ENCODE measurements at regions not wholly inside any gene's neighbourhood (a gene's known extent, or its start where the extent isn't known, plus 50 kb on each side); places are given as distances from the start of the nearest gene placed in this dataset.
A peak's percentile ranks its signal among the peaks of the same experiment; 100 is the strongest.

- TF ChIP-seq TAF1 (IDR thresholded peaks at IDR 0.05; ENCODE audit: low read depth): no peak
- TF ChIP-seq CREB1 (IDR thresholded peaks at IDR 0.05; ENCODE audit: low read depth): no peak
- TF ChIP-seq FOXM1 (IDR thresholded peaks at IDR 0.05; ENCODE audit: borderline replicate concordance, low read depth): no peak
- no peak for TF ChIP-seq REST (IDR thresholded peaks at IDR 0.05; ENCODE audit: low read depth)
- no peak for TF ChIP-seq ZBTB7A (IDR thresholded peaks at IDR 0.05; ENCODE audit: low read depth)
- no peak for TF ChIP-seq EGR1 (IDR thresholded peaks at IDR 0.05)
- TF ChIP-seq TCF12 (IDR thresholded peaks at IDR 0.05; ENCODE audit: low read depth): no peak
- TF ChIP-seq NFIC (IDR thresholded peaks at IDR 0.05): no peak
- TF ChIP-seq CEBPB (IDR thresholded peaks at IDR 0.05): no peak
- TF ChIP-seq MAX (IDR thresholded peaks at IDR 0.05): no peak
- TF ChIP-seq USF1 (IDR thresholded peaks at IDR 0.05): no peak
- no peak for TF ChIP-seq EP300 (IDR thresholded peaks at IDR 0.05; ENCODE audit: borderline replicate concordance)
- no peak for TF ChIP-seq YY1 (IDR thresholded peaks at IDR 0.05; ENCODE audit: low read depth)
- TF ChIP-seq TEAD4 (IDR thresholded peaks at IDR 0.05): no peak
- no peak for TF ChIP-seq RAD21 (IDR thresholded peaks at IDR 0.05; ENCODE audit: low read depth)
Observed at GRCh38 chr12:88969127-88969526, 383.2 kb downstream of the DUSP6 start.

- TF ChIP-seq MAX (IDR thresholded peaks at IDR 0.05) (no peak), TAF1 (IDR thresholded peaks at IDR 0.05; ENCODE audit: low read depth) (no peak), NFIC (IDR thresholded peaks at IDR 0.05) (no peak), TCF12 (IDR thresholded peaks at IDR 0.05; ENCODE audit: low read depth) (no peak), TEAD4 (IDR thresholded peaks at IDR 0.05) (no peak), USF1 (IDR thresholded peaks at IDR 0.05) (no peak), EP300 (IDR thresholded peaks at IDR 0.05; ENCODE audit: borderline replicate concordance) (no peak), FOXM1 (IDR thresholded peaks at IDR 0.05; ENCODE audit: borderline replicate concordance, low read depth) (no peak), YY1 (IDR thresholded peaks at IDR 0.05; ENCODE audit: low read depth) (no peak), CEBPB (IDR thresholded peaks at IDR 0.05) (no peak), RAD21 (IDR thresholded peaks at IDR 0.05; ENCODE audit: low read depth) (no peak), CREB1 (IDR thresholded peaks at IDR 0.05; ENCODE audit: low read depth) (no peak)
Observed at GRCh38 chr12:88960213-88960878, 380.1 kb upstream of the KITLG start.

GRCh38 chr12:88958946-88959345 lies 378.7 kb upstream of the KITLG start:
- TF ChIP-seq NFIC (IDR thresholded peaks at IDR 0.05) (no peak), CREB1 (IDR thresholded peaks at IDR 0.05; ENCODE audit: low read depth) (no peak), RAD21 (IDR thresholded peaks at IDR 0.05; ENCODE audit: low read depth) (no peak)

GRCh38 chr12:88958153-88958552 lies 377.9 kb upstream of the KITLG start:
- TF ChIP-seq USF1 (IDR thresholded peaks at IDR 0.05) (no peak), NFIC (IDR thresholded peaks at IDR 0.05) (no peak), REST (IDR thresholded peaks at IDR 0.05; ENCODE audit: low read depth) (no peak), FOXM1 (IDR thresholded peaks at IDR 0.05; ENCODE audit: borderline replicate concordance, low read depth) (no peak), TCF12 (IDR thresholded peaks at IDR 0.05; ENCODE audit: low read depth) (no peak), TEAD4 (IDR thresholded peaks at IDR 0.05) (no peak)

- TF ChIP-seq REST (IDR thresholded peaks at IDR 0.05; ENCODE audit: low read depth) (no peak), FOXM1 (IDR thresholded peaks at IDR 0.05; ENCODE audit: borderline replicate concordance, low read depth) (no peak), RAD21 (IDR thresholded peaks at IDR 0.05; ENCODE audit: low read depth) (no peak), TAF1 (IDR thresholded peaks at IDR 0.05; ENCODE audit: low read depth) (no peak), EGR1 (IDR thresholded peaks at IDR 0.05) (no peak), USF1 (IDR thresholded peaks at IDR 0.05) (peak; percentile 54)
Observed at GRCh38 chr12:88957358-88957757, 377.1 kb upstream of the KITLG start.
